Fibroblast of pulmonary artery (primary cell): ENCODE measurements at regions not wholly inside any gene's neighbourhood (a gene's known extent, or its start where the extent isn't known, plus 50 kb on each side); places are given as distances from the start of the nearest gene placed in this dataset.
A peak's percentile ranks its signal among the peaks of the same experiment; 100 is the strongest.

Experiments
- DNase-seq: peaks from one replicate; pipeline ENCODE4 v3.0.0-alpha.2; 2010; ENCODE audit warnings: low read depth
- H3K4me3 ChIP-seq: replicated peaks from 2 replicates; pipeline ENCODE4 v1.5.1; 2011; ENCODE audit warnings: low read depth, mild to moderate bottlenecking, control low read depth, low read length, moderate library complexity
- CTCF ChIP-seq: IDR thresholded peaks from 2 replicates; pipeline ENCODE4 v1.5.1; 2011; ENCODE audit warnings: mild to moderate bottlenecking, control low read depth, low read length, inconsistent platforms; ENCODE audit errors: missing control alignments

GRCh38 chr4:122052677-122053076 lies 99.5 kb upstream of the BLTP1 start:
- no peak overlapping the region for H3K4me3 ChIP-seq

DNA sequence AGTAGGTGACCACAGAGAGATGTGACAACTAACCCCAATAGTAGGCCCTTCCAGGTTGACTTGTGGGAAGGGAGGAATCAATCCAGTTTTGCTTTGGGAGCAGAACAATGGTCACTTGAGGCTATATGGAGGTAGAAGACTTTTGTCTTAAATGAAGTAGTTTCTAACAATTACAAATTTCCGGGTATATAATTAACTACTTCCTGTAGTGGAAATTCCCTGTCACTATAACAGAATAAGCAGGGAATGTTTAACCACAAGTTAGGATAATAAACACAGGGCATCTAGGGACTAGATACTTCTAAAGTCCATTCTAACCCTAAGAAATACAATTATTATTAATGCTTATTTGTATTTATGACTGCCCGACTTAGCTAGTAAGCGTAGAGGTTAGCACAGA lies 99.0 kb upstream of the TRPC3 start:
- H3K4me3 ChIP-seq: no peak overlapping the region
- TF ChIP-seq CTCF: no peak
- DNase-seq: no peak

More at GRCh38 chr4:122052677-122053076, 99.5 kb upstream of the BLTP1 start:
- no peak for TF ChIP-seq CTCF
- DNase-seq: no peak

DNA sequence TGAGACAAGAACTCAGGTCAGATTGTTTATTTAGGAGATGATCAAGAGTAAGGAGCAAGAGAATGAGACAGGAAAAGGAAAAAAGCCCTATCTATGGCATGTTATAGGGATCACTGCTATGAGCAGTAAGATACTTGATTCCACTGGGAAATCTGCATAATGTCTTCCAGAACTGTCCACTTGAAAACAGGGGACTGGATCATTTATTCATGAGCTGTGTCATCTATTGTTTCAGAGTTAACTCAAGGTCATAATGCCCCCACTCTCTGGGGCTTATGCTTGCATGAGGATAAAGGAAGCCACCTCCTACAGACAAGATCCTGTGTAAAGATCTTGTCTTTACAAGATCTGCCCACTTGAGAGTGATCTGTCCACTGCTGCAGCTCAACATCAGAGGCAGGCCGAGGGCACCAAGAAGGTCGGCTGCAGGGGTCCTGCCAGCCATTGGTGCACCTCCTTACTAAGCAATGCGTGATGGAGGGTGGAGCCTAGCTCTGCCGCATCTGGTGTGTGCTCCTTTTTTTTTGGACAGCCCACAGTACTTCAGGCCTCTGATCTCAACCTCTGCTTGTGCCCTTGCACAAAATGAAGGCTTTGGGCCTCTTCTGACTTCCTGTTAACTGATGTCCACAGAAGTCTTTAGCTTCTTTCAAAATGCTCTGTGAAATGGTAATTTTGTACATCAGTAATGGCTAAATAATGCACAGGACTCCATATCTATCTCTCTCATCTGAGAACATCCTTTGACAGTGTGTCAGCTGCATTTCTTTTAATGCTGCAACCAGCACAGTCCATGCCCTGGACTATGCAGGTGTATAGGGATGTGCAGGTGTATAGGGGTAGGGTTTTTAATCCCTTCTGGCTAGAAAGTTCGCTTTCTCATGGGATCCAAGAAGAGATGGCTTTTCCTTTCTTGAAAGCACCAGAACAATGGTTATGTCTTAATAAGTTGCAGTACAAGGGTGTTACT lies 95.9 kb upstream of the TRPC3 start:
- no peak for DNase-seq
- no peak for TF ChIP-seq CTCF
- no peak overlapping the region for H3K4me3 ChIP-seq

GRCh38 chr4:122046255-122046654 lies 94.4 kb upstream of the TRPC3 start:
- TF ChIP-seq CTCF: no peak
- DNase-seq: no peak
- no peak overlapping the region for H3K4me3 ChIP-seq

DNA sequence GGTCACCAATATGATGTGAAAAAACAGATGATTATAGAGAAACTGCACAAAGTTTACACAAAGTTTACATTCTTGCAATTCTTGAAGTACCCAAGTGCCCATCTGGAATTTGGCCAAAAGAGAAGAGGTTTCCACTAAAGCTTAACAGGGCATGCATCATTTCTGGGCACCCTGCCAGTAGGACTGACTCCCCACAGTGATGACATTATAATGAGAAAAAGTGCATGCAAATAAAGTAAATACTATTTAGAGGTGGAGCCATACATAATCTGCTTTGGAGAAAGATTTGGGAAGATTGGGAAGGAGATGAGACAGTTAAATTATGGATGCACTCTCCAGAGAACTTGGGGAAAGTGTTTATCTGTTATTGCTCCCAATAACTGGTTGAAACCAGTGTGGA lies 93.7 kb upstream of the TRPC3 start:
- peak; percentile 85 for DNase-seq
- H3K4me3 ChIP-seq: no peak overlapping the region
- TF ChIP-seq CTCF: no peak

DNA sequence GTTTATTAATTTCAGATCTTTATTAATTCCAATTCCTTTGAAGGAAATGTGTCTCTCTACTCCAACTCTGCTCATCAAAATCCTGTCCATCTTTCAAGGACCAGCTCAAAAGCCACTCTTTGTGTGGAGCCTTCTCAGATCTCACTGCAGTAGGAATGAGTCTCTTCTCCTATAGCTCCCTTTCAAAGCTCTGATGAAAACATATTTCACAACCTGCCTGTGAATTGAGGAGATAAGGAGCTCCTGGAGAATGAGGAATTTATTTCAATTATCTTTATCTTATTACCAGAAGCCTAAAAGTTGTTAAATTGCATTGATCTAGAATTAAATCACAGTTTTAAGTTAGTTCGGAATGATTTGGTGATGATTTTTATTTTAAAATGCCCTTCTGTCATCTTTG lies 92.6 kb upstream of the TRPC3 start:
- DNase-seq: peak; percentile 4
- no peak for TF ChIP-seq CTCF
- H3K4me3 ChIP-seq: no peak overlapping the region

GRCh38 chr4:122041312-122041711 lies 89.5 kb upstream of the TRPC3 start:
- DNase-seq: no peak
- no peak overlapping the region for H3K4me3 ChIP-seq
- TF ChIP-seq CTCF: no peak
